GM21360 (cell line): ENCODE measurements at regions not wholly inside any gene's neighbourhood (a gene's known extent, or its start where the extent isn't known, plus 50 kb on each side); places are given as distances from the start of the nearest gene placed in this dataset.

Experiments used
- ATAC-seq: cut with Tn5 transposase; IDR thresholded peaks from one replicate; pipeline ENCODE4 v1.9.1; 2021; ENCODE audit warnings: mild to moderate bottlenecking, moderate library complexity; ENCODE audit not compliant: unreplicated experiment

- no peak for ATAC-seq
Measured at GRCh38 chr2:150627526-150627925, 140.1 kb upstream of the RND3 start.

GRCh38 chr2:150626934-150627411 is 139.5 kb upstream of the RND3 start:
- no peak for ATAC-seq

- ATAC-seq = no peak
Measured at GRCh38 chr2:150625741-150626140, 138.3 kb upstream of the RND3 start.

GRCh38 chr2:150625303-150625702 is 137.8 kb upstream of the RND3 start:
- ATAC-seq = no peak

- ATAC-seq = peak; percentile 61
Measured at GRCh38 chr2:150624001-150624401, 136.5 kb upstream of the RND3 start.

- ATAC-seq = no peak
Measured at GRCh38 chr2:150621526-150622213, 134.2 kb upstream of the RND3 start.

GRCh38 chr2:150620855-150621254 is 133.4 kb upstream of the RND3 start:
- ATAC-seq = no peak

- ATAC-seq = no peak
Measured at GRCh38 chr2:150620416-150620815, 132.9 kb upstream of the RND3 start.

GRCh38 chr2:150619607-150620330 is 132.3 kb upstream of the RND3 start:
- no peak for ATAC-seq

GRCh38 chr2:150618245-150618895 is 130.9 kb upstream of the RND3 start:
- no peak for ATAC-seq

GRCh38 chr2:150617351-150617978 is 130.0 kb upstream of the RND3 start:
- no peak for ATAC-seq

GRCh38 chr2:150612957-150613710 is 125.7 kb upstream of the RND3 start:
- ATAC-seq = no peak

GRCh38 chr2:150610670-150611279 is 123.3 kb upstream of the RND3 start:
- no peak for ATAC-seq

GRCh38 chr2:150609831-150610582 is 122.5 kb upstream of the RND3 start:
- ATAC-seq = no peak

- ATAC-seq = no peak
Measured at GRCh38 chr2:150608341-150608740, 120.9 kb upstream of the RND3 start.

- ATAC-seq = no peak
Measured at GRCh38 chr2:150607390-150607811, 119.9 kb upstream of the RND3 start.

GRCh38 chr2:150606380-150607060 is 119.1 kb upstream of the RND3 start:
- ATAC-seq = no peak

GRCh38 chr2:150605664-150606063 is 118.2 kb upstream of the RND3 start:
- ATAC-seq = no peak
